HG03196 (cell line): ENCODE measurements at regions not wholly inside any gene's neighbourhood (a gene's known extent, or its start where the extent isn't known, plus 50 kb on each side); places are given as distances from the start of the nearest gene placed in this dataset.

Source experiments
- ATAC-seq: cut with Tn5 transposase; IDR thresholded peaks from one replicate; pipeline ENCODE4 v1.9.1; 2021; ENCODE audit not compliant: unreplicated experiment

GRCh38 chr5:175805256-175806011, 65.9 kb upstream of the CPLX2 start:
- no peak for ATAC-seq

- no peak for ATAC-seq
Observed at GRCh38 chr5:175808711-175809110, 62.7 kb upstream of the CPLX2 start.

- no peak for ATAC-seq
Observed at GRCh38 chr5:175809531-175810121, 61.8 kb upstream of the CPLX2 start.

- ATAC-seq = no peak
Observed at GRCh38 chr5:175810457-175810856, 60.9 kb upstream of the CPLX2 start.

- no peak for ATAC-seq
Observed at GRCh38 chr5:175811589-175811988, 59.8 kb upstream of the CPLX2 start.

- ATAC-seq = no peak
Observed at GRCh38 chr5:175813943-175814630, 57.3 kb upstream of the CPLX2 start.

GRCh38 chr5:175814691-175815090, 56.7 kb upstream of the CPLX2 start:
- ATAC-seq = no peak

- ATAC-seq = no peak
Observed at GRCh38 chr5:175815126-175815913, 56.1 kb upstream of the CPLX2 start.

GRCh38 chr5:175816348-175816747, 55.0 kb upstream of the CPLX2 start:
- ATAC-seq = no peak

- ATAC-seq = no peak
Observed at GRCh38 chr5:175819090-175819425, 52.3 kb upstream of the CPLX2 start.

- no peak for ATAC-seq
Observed at GRCh38 chr5:175820230-175820629, 51.1 kb upstream of the CPLX2 start.
